OCI-M2 (cell line): ENCODE measurements at regions not wholly inside any gene's neighbourhood (a gene's known extent, or its start where the extent isn't known, plus 50 kb on each side); places are given as distances from the start of the nearest gene placed in this dataset.

ENCODE experiments used
- DNase-seq: peaks from one replicate; lab custom pipeline; 2025; ENCODE audit not compliant: unreplicated experiment; lab: John Stamatoyannopoulos, UW

DNA sequence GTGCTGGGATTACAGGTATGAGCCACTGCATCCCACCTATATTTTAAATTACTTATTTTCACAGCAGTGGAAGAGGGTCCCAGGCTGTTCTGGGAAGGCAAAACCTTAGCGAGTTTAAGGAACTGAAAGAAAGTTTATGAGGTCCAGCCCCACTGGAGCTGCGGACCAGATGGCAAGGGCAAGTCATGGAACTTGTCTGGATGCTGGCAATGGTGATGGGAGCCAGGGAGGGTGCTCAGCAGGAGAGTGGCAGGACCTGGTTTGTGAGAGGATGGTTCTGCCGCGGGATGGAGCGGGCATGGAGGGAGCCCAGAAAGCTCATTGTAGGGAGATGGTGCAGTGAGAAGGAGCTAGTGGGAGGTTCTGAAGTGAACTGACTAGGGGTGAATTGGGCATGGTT, 50.6 kb upstream of the SLC45A1 start:
- DNase-seq, result no peak

GRCh38 chr1:8266436-8267165, 51.3 kb upstream of the SLC45A1 start:
- no peak for DNase-seq

GRCh38 chr1:8263791-8264190, 54.1 kb upstream of the SLC45A1 start:
- no peak for DNase-seq

DNA sequence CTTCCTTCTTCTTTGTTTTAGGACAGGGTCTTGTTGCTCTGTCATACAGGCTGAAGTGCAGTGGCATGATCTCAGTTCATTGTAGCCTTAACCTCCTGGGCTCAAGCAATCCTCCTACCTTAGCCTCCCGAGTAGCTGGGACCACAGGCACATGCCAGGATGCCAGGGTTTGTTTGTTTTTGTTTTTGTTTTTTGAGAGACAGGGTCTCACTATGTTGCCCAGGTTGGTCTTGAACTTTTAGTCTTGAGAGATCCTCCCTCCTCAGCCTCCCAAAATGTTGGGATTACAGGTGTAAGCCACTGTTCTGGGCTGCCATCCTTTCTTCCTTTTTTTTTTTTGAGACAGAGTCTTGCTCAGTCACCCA, 56.5 kb upstream of the SLC45A1 start:
- DNase-seq, result no peak

GRCh38 chr1:8259498-8260290, 58.2 kb upstream of the SLC45A1 start:
- DNase-seq, result no peak

GRCh38 chr1:8257621-8258020, 60.3 kb upstream of the SLC45A1 start:
- DNase-seq, result no peak

DNA sequence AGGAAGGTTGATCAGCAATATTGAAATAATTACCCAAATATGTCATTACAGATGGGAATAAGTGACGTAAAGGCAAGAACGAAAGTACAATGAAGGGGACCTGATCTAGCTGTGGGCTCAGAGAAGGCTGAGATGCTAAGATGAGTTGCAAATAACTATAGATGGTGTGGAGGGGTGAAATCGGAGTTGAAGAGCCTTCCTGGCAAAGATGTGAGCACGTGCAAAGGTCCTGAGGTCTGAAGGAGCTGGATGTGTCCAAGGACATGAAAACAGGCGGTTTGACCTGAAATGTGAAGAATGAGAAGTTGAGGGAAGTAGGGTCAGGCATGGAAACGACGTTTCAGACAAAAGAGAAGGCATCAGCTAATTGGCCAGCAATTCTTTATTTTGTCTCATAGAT, 61.6 kb upstream of the SLC45A1 start:
- DNase-seq, result no peak

GRCh38 chr1:8255712-8256111, 62.2 kb upstream of the SLC45A1 start:
- DNase-seq, result no peak

DNA sequence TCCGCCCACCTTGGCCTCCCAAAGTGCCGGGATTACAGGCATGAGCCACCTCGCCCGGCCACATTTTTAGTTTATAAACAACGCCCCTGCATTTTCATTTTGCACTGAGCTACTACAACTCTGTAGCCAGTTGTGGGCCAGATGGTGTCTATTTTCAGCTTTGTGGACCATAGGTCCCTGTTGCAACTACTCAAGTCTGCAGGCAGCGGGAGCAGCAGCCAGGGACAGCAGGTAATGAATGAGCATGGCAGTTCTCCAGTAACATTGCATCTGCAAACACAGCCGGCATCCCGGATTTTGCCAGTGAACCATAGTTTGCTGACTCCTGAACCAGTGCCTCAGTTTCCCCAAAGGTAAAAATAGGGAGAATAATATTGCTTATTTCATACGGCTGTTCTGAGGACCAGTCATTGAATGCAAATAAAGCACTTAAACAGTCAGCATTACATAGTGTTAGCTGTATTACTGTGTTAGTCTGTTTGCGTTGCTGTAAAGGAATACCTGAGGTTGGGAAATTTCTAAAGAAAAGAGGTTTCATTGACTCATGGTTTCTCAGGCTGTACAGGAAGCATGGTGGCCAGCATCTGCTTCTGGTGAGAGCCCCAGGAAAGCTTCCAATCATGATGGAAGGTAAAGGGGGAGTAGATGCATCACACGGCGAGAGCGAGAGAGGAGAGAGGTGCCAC, 65.5 kb upstream of the SLC45A1 start:
- no peak for DNase-seq

DNA sequence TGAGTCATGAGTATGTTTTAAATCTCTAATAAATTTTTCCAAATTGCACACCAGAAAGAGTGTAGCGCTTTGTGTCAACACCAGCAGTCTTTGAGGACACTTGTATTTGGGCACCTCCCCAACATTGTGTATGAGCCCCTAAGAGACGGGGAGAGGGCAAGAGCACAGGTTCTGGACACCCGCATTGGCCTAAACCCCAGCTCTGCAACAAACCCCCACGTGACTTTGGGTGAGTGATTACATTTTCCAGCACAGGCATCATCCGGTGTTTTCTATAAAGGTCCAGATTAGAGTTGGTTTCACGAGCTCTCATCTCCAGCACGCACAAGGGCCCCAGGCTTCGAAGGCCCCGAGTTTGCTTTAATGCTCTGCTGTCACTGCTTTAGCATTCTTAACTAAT, 66.3 kb upstream of the SLC45A1 start:
- no peak for DNase-seq

DNA sequence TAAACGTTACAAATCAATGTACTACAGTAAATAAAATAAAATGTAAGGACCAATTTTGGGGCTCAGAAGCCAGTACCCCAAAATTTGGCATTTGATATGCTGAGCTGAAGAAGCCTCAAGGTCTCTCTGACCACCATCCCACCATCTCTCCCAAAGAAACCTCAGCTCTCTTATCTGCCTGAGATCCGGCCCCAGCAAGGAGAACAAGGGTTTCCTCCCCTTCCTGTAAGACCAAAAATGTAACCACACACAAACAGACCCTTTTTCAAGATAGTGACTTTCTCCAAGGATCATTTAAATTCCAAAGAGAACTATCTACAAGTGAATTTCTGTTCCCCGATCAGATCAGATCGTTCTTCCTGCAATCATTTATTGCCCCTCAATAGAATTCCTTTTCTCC, 68.1 kb upstream of the SLC45A1 start:
- DNase-seq, result no peak

DNA sequence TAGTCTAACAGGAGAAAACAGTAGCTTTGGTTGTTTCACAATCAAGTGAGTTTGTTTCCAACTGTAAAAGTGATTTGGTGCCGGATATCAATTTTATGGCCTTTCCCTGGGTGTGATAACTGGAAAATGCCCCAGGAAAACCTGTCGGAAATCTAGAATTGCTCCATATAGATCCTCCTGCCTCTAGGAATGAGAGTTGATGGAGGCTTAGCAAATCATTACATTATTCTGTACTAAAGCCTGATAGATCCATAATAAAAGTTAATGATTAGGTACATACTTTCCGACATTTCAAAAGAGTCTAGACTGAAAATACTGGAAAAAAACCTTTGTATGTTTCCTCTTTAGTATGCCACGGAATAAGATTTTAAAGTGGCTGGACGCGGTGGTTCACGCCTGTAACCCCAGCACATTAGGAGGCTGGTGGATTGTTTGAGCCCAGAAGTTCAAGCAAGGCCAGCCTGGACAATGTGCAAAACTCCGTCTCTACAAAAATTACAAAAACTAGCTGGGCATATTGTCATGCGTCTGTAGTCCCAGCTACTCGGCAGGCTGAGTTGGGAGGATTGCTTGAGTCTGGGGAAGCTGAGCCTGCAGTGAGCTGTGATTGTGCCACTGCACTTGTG, 70.0 kb upstream of the SLC45A1 start:
- no peak for DNase-seq

GRCh38 chr1:8244304-8244703, 73.6 kb upstream of the SLC45A1 start:
- DNase-seq, result no peak

DNA sequence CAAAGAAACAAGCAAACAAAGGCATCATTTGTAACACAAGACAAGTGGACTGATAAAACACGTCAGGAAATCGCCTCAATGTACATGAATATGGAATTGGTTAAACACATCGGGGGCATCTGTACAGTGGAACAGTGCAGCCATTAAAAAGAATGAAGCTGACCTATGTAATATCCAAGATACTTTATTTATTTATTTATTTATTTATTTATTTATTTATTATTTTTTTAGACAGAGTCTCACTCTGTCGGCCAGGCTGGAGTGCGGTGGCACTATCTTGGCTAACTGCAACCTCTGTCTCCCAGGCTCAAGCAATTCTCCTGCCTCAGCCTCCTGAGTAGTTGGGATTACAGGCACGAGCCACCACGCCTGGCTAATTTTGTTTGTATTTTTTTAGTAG, 75.4 kb upstream of the SLC45A1 start:
- no peak for DNase-seq

- DNase-seq, result no peak
Measured at GRCh38 chr1:8241417-8242014, 76.4 kb upstream of the SLC45A1 start.

DNA sequence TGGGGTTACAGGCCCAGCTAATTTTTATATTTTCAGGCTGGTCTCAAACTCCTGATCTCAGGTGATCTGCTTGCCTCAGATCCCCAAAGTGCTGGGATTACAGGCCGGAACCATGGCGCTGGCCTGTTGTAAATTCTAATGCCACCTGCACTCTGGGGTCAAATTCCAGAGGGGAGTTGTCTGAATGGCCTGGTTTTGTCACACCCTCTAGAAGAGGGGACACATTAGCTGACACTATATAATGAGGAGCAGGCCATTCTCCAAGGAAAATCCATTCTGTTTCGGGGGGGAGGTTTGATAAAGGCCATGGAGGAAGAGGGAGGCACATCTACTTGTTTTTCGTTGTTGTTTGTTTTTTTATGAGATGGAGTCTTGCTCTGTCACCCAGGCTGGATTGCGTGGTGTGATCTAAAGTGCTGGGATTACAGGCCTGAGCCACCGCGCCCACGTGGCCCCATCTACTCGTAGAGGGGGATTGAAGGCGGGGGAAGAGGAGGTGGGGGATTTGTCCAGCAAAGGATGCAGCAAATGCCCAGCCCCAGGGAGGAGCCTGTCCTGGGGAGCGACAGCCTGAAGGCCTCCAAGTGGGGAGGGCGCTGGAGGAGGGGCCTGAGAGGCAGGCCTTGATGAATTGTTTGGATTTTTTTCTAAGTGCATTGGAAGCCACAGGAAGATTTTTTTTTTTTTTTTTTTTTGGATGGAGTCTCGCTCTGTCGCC, 78.4 kb upstream of the SLC45A1 start:
- no peak for DNase-seq

DNA sequence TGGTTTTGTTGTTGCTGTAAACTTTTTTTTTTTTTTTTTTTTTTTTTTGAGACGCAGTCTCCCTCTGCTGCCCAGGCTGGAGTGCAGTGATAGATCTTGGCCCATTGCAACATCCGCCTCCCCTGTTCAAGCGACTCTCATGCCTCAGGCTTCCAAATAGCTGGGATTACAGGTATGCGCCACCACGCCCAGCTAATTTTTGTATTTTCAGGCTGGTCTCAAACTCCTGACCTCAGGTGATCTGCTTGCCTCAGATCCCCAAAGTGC, 78.9 kb upstream of the SLC45A1 start:
- no peak for DNase-seq

DNA sequence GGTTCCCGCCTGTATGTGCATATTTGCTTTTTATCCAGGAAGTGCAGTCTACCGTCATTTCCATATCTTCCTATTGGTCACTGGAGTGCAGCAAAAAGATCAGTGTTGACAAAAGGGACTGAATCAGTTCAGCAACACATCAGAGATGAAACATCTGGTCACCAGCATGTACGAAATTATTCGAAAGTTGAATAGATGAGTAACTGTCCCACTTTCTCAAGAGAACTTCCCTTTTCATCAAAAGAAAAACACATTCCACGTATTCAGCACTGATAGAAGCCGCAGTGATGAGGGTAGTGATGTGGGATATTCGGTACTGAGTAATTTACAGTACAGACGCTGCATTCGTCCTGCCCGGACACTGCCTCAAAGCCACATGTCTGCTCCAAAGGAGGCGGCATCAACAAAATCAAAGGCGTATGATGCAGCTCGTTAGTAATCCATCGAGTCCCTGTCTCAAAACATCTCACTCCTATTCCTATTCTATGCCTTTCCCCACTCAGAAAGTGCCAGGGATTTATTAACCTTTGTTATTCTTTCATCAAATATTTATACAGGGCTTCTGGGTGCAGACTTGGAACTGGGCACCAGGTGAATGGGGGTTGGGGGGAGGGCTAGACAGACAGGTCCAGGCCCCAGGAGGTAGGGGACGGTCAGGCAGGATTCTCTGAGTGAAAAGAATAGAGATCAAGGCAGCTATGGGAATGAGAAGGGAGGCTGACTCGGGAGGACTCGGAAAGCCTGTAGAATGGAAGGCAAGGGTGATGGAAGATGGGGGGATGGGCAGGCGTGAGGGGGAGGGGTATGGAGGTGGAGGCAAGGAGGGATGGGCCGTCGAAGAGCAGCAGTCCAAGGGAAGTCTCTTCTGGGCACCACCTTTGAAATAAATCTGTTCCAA, 79.5 kb upstream of the SLC45A1 start:
- DNase-seq, result no peak

GRCh38 chr1:8232036-8232757, 85.7 kb upstream of the SLC45A1 start:
- no peak for DNase-seq
